IMR-90 (cell line): ENCODE measurements at regions not wholly inside any gene's neighbourhood (a gene's known extent, or its start where the extent isn't known, plus 50 kb on each side); places are given as distances from the start of the nearest gene placed in this dataset.

Experiments
- ATAC-seq: fragments of 200-7000 bp; cut with Tn5 transposase; 2 replicates; pipeline ENCODE4 v1.9.1; 2020; ENCODE audit warnings: low read depth, mild to moderate bottlenecking, moderate library complexity
- BruUV-seq: library from RNA; stranded (reverse); fragments of 400-500 nt; replicated peaks from 2 replicates; lab custom pipeline; 2021; lab: Mats Ljungman, UMichigan
- CTCF ChIA-PET: fragments of 300-600 bp; formaldehyde crosslinking; extraction: SDS; loops from one replicate; lab custom pipeline; 2021; ENCODE audit warnings: antibody characterized with exemption; lab: Yijun Ruan, JAX
- POLR2A ChIA-PET: fragments of 300-600 bp; sonication (Branson Sonifier 250); formaldehyde crosslinking; loops from one replicate; lab custom pipeline; 2022; ENCODE audit warnings: antibody characterized with exemption; ENCODE audit not compliant: unreplicated experiment; lab: Charles Lee
- DNase-seq: peaks from one replicate; pipeline ENCODE4 v3.0.0; 2013
- H2AFZ ChIP-seq: replicated peaks from 2 replicates; pipeline ENCODE3; 2013; ENCODE audit warnings: low read length, mild to moderate bottlenecking; ENCODE audit not compliant: poor library complexity
- H2AK5ac ChIP-seq: 2 replicates; pipeline ENCODE4 v1.6.1; 2013; ENCODE audit warnings: low read depth, low read length, inconsistent platforms
- H2AK9ac ChIP-seq: replicated peaks from 2 replicates; pipeline ENCODE3; 2013; ENCODE audit warnings: mild to moderate bottlenecking, low read depth, low read length, moderate library complexity; ENCODE audit not compliant: poor library complexity
- H2BK120ac ChIP-seq: 2 replicates; pipeline ENCODE4 v1.6.1; 2013; ENCODE audit warnings: low read depth, low read length, inconsistent platforms
- H2BK15ac ChIP-seq: 3 replicates; pipeline ENCODE4 v1.6.1; 2013; ENCODE audit warnings: low read depth, low read length, inconsistent platforms
- H2BK20ac ChIP-seq: 2 replicates; pipeline ENCODE4 v1.6.1; 2013; ENCODE audit warnings: low read depth, mild to moderate bottlenecking, inconsistent platforms, low read length, moderate library complexity
- H2BK5ac ChIP-seq: 2 replicates; pipeline ENCODE4 v1.6.1; 2013; ENCODE audit warnings: mild to moderate bottlenecking, low read depth, low read length, inconsistent platforms; ENCODE audit not compliant: poor library complexity, severe bottlenecking
- H3K14ac ChIP-seq: replicated peaks from 2 replicates; pipeline ENCODE4 v1.6.1; 2013; ENCODE audit warnings: low read depth, low read length, inconsistent platforms
- H3K18ac ChIP-seq: 2 replicates; pipeline ENCODE4 v1.6.1; 2013; ENCODE audit warnings: low read depth, low read length, control low read depth
- H3K23ac ChIP-seq: 2 replicates; pipeline ENCODE4 v1.6.1; 2013; ENCODE audit warnings: low read depth, low read length, inconsistent platforms
- H3K27ac ChIP-seq: 2 replicates; pipeline ENCODE4 v1.5.1; 2013; ENCODE audit warnings: mild to moderate bottlenecking, control low read depth, low read length; ENCODE audit not compliant: insufficient read depth
- H3K27me3 ChIP-seq: 2 replicates; pipeline ENCODE4 v1.6.1; 2013; ENCODE audit warnings: low read length; ENCODE audit not compliant: control insufficient read depth, insufficient read depth
- H3K36me3 ChIP-seq: 2 replicates; pipeline ENCODE4 v1.6.1; 2013; ENCODE audit warnings: low read length, mixed read lengths; ENCODE audit not compliant: control insufficient read depth, insufficient read depth
- H3K4ac ChIP-seq: 2 replicates; pipeline ENCODE4 v1.6.1; 2013; ENCODE audit warnings: low read depth, low read length, inconsistent platforms
- H3K4me1 ChIP-seq: 2 replicates; pipeline ENCODE4 v1.6.1; 2013; ENCODE audit warnings: low read length, mixed read lengths; ENCODE audit not compliant: control insufficient read depth, insufficient read depth
- H3K4me2 ChIP-seq: 2 replicates; pipeline ENCODE4 v1.6.1; 2013; ENCODE audit warnings: low read depth, mild to moderate bottlenecking, control low read depth, low read length, moderate library complexity
- H3K4me3 ChIP-seq: 2 replicates; pipeline ENCODE4 v1.5.1; 2013; ENCODE audit warnings: low read depth, mild to moderate bottlenecking, control low read depth, low read length, moderate library complexity; ENCODE audit not compliant: insufficient read depth
- H3K56ac ChIP-seq: 2 replicates; pipeline ENCODE4 v1.6.1; 2013; ENCODE audit warnings: low read length, inconsistent platforms; ENCODE audit not compliant: insufficient read depth; ENCODE audit errors: extremely low read depth
- H3K79me1 ChIP-seq, 2 experiments: 2 replicates each; pipeline ENCODE4 v1.6.1; 2013; ENCODE audit warnings: low read length in 2 of 2, inconsistent platforms in 1 of 2, low read depth in 1 of 2
- H3K9ac ChIP-seq: 2 replicates; pipeline ENCODE4 v1.6.1; 2013; ENCODE audit warnings: low read depth, low read length, control low read depth
- H3K9me1 ChIP-seq: 2 replicates; pipeline ENCODE4 v1.6.1; 2013; ENCODE audit warnings: low read length, inconsistent platforms; ENCODE audit not compliant: insufficient read depth
- H3K9me3 ChIP-seq: 2 replicates; pipeline ENCODE4 v1.6.1; 2013; ENCODE audit warnings: low read length; ENCODE audit not compliant: control insufficient read depth, insufficient read depth
- H4K20me1 ChIP-seq: 2 replicates; pipeline ENCODE4 v1.6.1; 2013; ENCODE audit warnings: low read length, inconsistent platforms; ENCODE audit not compliant: insufficient read depth
- H4K5ac ChIP-seq: 2 replicates; pipeline ENCODE4 v1.6.1; 2013; ENCODE audit warnings: mild to moderate bottlenecking, low read depth, low read length, control low read depth
- H4K8ac ChIP-seq, 2 experiments: 2 replicates each; pipeline ENCODE4 v1.6.1; 2013; ENCODE audit warnings: low read depth in 2 of 2, low read length in 2 of 2, control low read depth in 1 of 2, inconsistent platforms in 1 of 2
- H4K91ac ChIP-seq: 2 replicates; pipeline ENCODE4 v1.6.1; 2013; ENCODE audit warnings: low read depth, low read length, inconsistent platforms; ENCODE audit not compliant: insufficient read depth
- BHLHE40 ChIP-seq: fragments of 150-350 bp; IDR thresholded peaks from 2 replicates; pipeline ENCODE4 v1.6.1; 2016; ENCODE audit warnings: mild to moderate bottlenecking, low read depth, low read length
- CEBPB ChIP-seq: IDR thresholded peaks from 2 replicates; pipeline ENCODE4 v1.6.1; 2012; ENCODE audit warnings: low read depth, low read length, improper control_type of control experiment
- CHD1 ChIP-seq: IDR thresholded peaks from 2 replicates; pipeline ENCODE4 v1.6.1; 2012; ENCODE audit warnings: low read depth, low read length, improper control_type of control experiment
- FOS ChIP-seq: fragments of 150-350 bp; IDR thresholded peaks from 2 replicates; pipeline ENCODE4 v1.6.1; 2016; ENCODE audit warnings: low read depth, low read length
- MAFK ChIP-seq: IDR thresholded peaks from 2 replicates; pipeline ENCODE4 v1.6.1; 2012; ENCODE audit warnings: low read depth, low read length, improper control_type of control experiment
- MAZ ChIP-seq: IDR thresholded peaks from 2 replicates; pipeline ENCODE4 v1.6.1; 2012; ENCODE audit warnings: low read depth, mild to moderate bottlenecking, low read length, improper control_type of control experiment, moderate library complexity, borderline replicate concordance
- MXI1 ChIP-seq: IDR thresholded peaks from 2 replicates; pipeline ENCODE4 v1.6.1; 2012; ENCODE audit warnings: low read depth, mild to moderate bottlenecking, low read length, moderate library complexity, borderline replicate concordance
- NFE2L2 ChIP-seq: fragments of 150-350 bp; IDR thresholded peaks from 2 replicates; pipeline ENCODE4 v1.6.1; 2016; ENCODE audit warnings: low read depth, mild to moderate bottlenecking, low read length
- POLR2A ChIP-seq: IDR thresholded peaks from 2 replicates; pipeline ENCODE4 v1.6.1; 2012; ENCODE audit warnings: mild to moderate bottlenecking, low read depth, low read length
- RAD21 ChIP-seq: IDR thresholded peaks from 2 replicates; pipeline ENCODE4 v1.6.1; 2012; ENCODE audit warnings: low read length, improper control_type of control experiment
- RCOR1 ChIP-seq: IDR thresholded peaks from 2 replicates; pipeline ENCODE4 v1.6.1; 2012; ENCODE audit warnings: mild to moderate bottlenecking, low read length, improper control_type of control experiment; ENCODE audit not compliant: insufficient replicate concordance
- RFX5 ChIP-seq: IDR thresholded peaks from 2 replicates; pipeline ENCODE4 v1.8.0; 2012; ENCODE audit warnings: low read depth, mild to moderate bottlenecking, low read length, moderate library complexity
- SMC3 ChIP-seq: fragments of 150-350 bp; IDR thresholded peaks from 2 replicates; pipeline ENCODE4 v1.6.1; 2016; ENCODE audit warnings: low read depth, mild to moderate bottlenecking, antibody characterized with exemption, low read length, moderate library complexity
- USF2 ChIP-seq: fragments of 150-350 bp; IDR thresholded peaks from 2 replicates; pipeline ENCODE4 v1.6.1; 2017; ENCODE audit warnings: mild to moderate bottlenecking, antibody characterized with exemption, low read length, low read depth
- WGBS, 2 experiments: methylation state at CpG; one replicate each; pipeline versions ENCODE4 v1.1.5 to v1.1.7; 2013; ENCODE audit warnings: missing lambda C conversion rate in 2 of 2; ENCODE audit not compliant: insufficient read length in 1 of 2; ENCODE audit errors: extremely low coverage in 2 of 2; 5-methylcytosine and 5-hydroxymethylcytosine counted together
- dilution Hi-C: fragments of 300-500 bp; cut with HindIII; formaldehyde crosslinking; loops from one replicate; pipeline ENCODE4 v1.14.3; 2018; ENCODE audit warnings: low sequenced_read_pairs; ENCODE audit not compliant: unreplicated experiment
- in situ Hi-C: fragments of 300-500 bp; cut with MboI; formaldehyde crosslinking; loops from 3 replicates; pipeline ENCODE4 v1.14.3; 2019; ENCODE audit warnings: low sequenced_read_pairs, inconsistent platforms, mixed read lengths
- intact Hi-C: fragments of 100-400 bp; cut with micrococcal nuclease; formaldehyde crosslinking; loops from 2 replicates; pipeline ENCODE4 v1.10.0; 2022
- TF ChIP-seq, protein P1 (sequence below): fragments of 150-350 bp; IDR thresholded peaks from 2 replicates; pipeline ENCODE4 v1.6.1; 2016; ENCODE audit warnings: low read depth, mild to moderate bottlenecking, low read length, moderate library complexity, borderline replicate concordance

DNA sequence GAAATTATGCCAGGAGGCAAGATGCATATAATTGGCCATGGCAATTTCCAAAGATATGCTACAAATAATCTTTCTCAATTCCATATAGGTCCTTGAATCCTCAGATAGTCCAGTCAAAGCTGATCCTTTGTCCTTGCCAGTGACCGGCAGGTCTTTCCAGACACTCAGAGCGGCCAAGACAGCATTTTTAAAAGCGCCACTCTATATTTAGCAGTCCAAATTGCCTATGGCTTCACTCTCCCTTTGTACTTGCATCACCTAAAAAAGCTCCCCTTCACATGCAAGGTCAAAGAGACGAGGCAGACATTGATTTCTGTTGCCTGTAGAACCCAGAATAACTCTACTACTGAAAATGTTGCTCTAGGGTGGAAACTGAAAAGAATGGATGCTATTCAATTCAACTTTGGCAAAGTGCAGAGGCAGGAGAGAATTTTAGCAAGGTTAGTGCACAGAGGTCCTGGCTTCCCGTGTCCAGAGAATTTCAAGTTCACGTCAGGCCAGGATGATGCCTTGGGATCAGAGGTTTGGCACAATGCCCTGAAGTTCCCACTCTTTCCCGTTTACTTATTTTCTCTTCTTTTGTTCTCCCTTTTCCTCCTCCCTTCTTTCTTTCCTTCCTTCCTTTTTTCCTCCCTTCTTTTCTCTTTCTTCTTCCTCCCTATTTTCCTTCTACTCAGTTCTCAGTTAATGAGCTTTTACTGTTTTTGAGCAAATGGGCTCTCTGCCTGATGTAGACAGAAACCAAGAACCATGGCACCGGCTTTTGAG, 108.5 kb downstream of the KCNK1 start:
- Histone ChIP-seq H2BK15ac (no peak overlapping the region), H3K56ac (no peak overlapping the region), H3K27ac (no peak overlapping the region), H2AFZ (no peak overlapping the region), H3K4me2 (no peak overlapping the region), H2BK20ac (no peak overlapping the region), H3K4me3 (no peak overlapping the region), H3K27me3 (no peaks in the 10 kb centered on the region), H4K5ac (no peak overlapping the region), H3K4me1 (no peaks in the 10 kb centered on the region), H4K20me1 (no peaks in the 10 kb centered on the region), H2AK9ac (no peak overlapping the region), H2BK120ac (no peak overlapping the region), H3K79me1 (no peaks in the 10 kb centered on the region), H3K9me1 (no peaks in the 10 kb centered on the region), H3K9me3 (peaks cover 11% of the 10 kb centered on the region), H3K9ac (no peak overlapping the region), H4K91ac (no peak overlapping the region), H3K18ac (no peak overlapping the region), H3K4ac (no peak overlapping the region), H3K23ac (no peak overlapping the region), H3K14ac (no peak overlapping the region), H3K36me3 (no peaks in the 10 kb centered on the region), H2BK5ac (no peak overlapping the region), H2AK5ac (no peak overlapping the region), H4K8ac (no peak overlapping the region)
- in situ Hi-C loops (no loop called here), dilution Hi-C loops (no loop called here), intact Hi-C loops (no loop called here)
- no peak for DNase-seq
- 36% methylated on average over 5 of the region's 8 CpGs; no CpG with 5 or more reads in 1 of the 2 experiments for WGBS, 2 experiments
- CTCF ChIA-PET = no interaction called here
- no peak for ATAC-seq
- BruUV-seq = no TSS peak
- TF ChIP-seq MAFK (no peak), POLR2A (no peak), USF2 (no peak), CHD1 (no peak), NFE2L2 (no peak), SMC3 (no peak), MXI1 (no peak), CEBPB (no peak), FOS (no peak), RAD21 (no peak), RCOR1 (no peak), BHLHE40 (no peak), RFX5 (no peak), MAZ (no peak)
- TF ChIP-seq, protein P1, sequence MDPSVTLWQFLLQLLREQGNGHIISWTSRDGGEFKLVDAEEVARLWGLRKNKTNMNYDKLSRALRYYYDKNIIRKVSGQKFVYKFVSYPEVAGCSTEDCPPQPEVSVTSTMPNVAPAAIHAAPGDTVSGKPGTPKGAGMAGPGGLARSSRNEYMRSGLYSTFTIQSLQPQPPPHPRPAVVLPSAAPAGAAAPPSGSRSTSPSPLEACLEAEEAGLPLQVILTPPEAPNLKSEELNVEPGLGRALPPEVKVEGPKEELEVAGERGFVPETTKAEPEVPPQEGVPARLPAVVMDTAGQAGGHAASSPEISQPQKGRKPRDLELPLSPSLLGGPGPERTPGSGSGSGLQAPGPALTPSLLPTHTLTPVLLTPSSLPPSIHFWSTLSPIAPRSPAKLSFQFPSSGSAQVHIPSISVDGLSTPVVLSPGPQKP = no peak
- POLR2A ChIA-PET = no interaction called here
